ENCODE measurements at regions not wholly inside any gene's neighbourhood (a gene's known extent, or its start where the extent isn't known, plus 50 kb on each side); places are given as distances from the start of the nearest gene placed in this dataset.

GRCh38 chr3:86645756-86646155 lies 345.2 kb downstream of the VGLL3 start:
- Mint-ChIP-seq H3K27ac (no peak overlapping the region), H3K9me3 (ENCODE audit: low read depth) (peaks cover 8% of the 10 kb centered on the region), H3K27me3 (no peaks in the 10 kb centered on the region), H3K36me3 (no peaks in the 10 kb centered on the region), H3K4me1 (no peaks in the 10 kb centered on the region), H3K4me3 (no peak overlapping the region)
- ATAC-seq (no peak), DNase-seq (no peak)
- CTCF ChIA-PET: no interaction called here

- H3K36me3 Mint-ChIP-seq: no peaks in the 10 kb centered on the region
- DNase-seq (no peak), ATAC-seq (no peak)
- H3K4me3 Mint-ChIP-seq: no peak overlapping the region
- H3K27me3 Mint-ChIP-seq: no peaks in the 10 kb centered on the region
- CTCF ChIA-PET: no interaction called here
- H3K9me3 Mint-ChIP-seq (ENCODE audit: low read depth): peaks cover 7% of the 10 kb centered on the region
- no peak overlapping the region for H3K27ac Mint-ChIP-seq
- H3K4me1 Mint-ChIP-seq: no peaks in the 10 kb centered on the region
These were observed 356.6 kb downstream of the VGLL3 start for GRCh38 chr3:86634361-86634760.

- no peak overlapping the region for H3K27ac Mint-ChIP-seq
- H3K36me3 Mint-ChIP-seq: no peaks in the 10 kb centered on the region
- DNase-seq (no peak), ATAC-seq (no peak)
- H3K4me3 Mint-ChIP-seq: no peak overlapping the region
- H3K9me3 Mint-ChIP-seq (ENCODE audit: low read depth): peaks cover 3% of the 10 kb centered on the region
- CTCF ChIA-PET: no interaction called here
- no peaks in the 10 kb centered on the region for H3K4me1 Mint-ChIP-seq
- H3K27me3 Mint-ChIP-seq: no peaks in the 10 kb centered on the region
These were observed 361.4 kb downstream of the VGLL3 start for GRCh38 chr3:86629511-86629910.

- no peak for ATAC-seq
- no peak for DNase-seq
- Mint-ChIP-seq H3K4me1 (no peaks in the 10 kb centered on the region), H3K4me3 (no peak overlapping the region), H3K9me3 (ENCODE audit: low read depth) (peaks cover 3% of the 10 kb centered on the region), H3K27ac (no peak overlapping the region), H3K27me3 (no peaks in the 10 kb centered on the region), H3K36me3 (no peaks in the 10 kb centered on the region)
- CTCF ChIA-PET: no interaction called here
These were observed 366.8 kb downstream of the VGLL3 start for GRCh38 chr3:86624192-86624591.

- no peak for DNase-seq
- Mint-ChIP-seq H3K27ac (no peak overlapping the region), H3K27me3 (no peaks in the 10 kb centered on the region), H3K4me1 (no peaks in the 10 kb centered on the region), H3K36me3 (no peaks in the 10 kb centered on the region), H3K4me3 (no peak overlapping the region), H3K9me3 (ENCODE audit: low read depth) (peaks cover 12% of the 10 kb centered on the region)
- CTCF ChIA-PET: no interaction called here
- no peak for ATAC-seq
These were observed 372.2 kb downstream of the VGLL3 start for GRCh38 chr3:86618706-86619105.

GRCh38 chr3:86605166-86605565 lies 385.8 kb downstream of the VGLL3 start:
- no peak for ATAC-seq

GRCh38 chr3:86595696-86596095 lies 395.3 kb downstream of the VGLL3 start:
- Mint-ChIP-seq H3K4me1 (no peaks in the 10 kb centered on the region), H3K4me3 (no peak overlapping the region), H3K9me3 (ENCODE audit: low read depth) (peaks cover 5% of the 10 kb centered on the region), H3K27me3 (no peaks in the 10 kb centered on the region), H3K36me3 (no peaks in the 10 kb centered on the region), H3K27ac (no peak overlapping the region)
- CTCF ChIA-PET: no interaction called here
- DNase-seq: no peak
- ATAC-seq: no peak

More at GRCh38 chr3:86605166-86605565, 385.8 kb downstream of the VGLL3 start:
- Mint-ChIP-seq H3K27me3 (no peaks in the 10 kb centered on the region), H3K4me3 (no peak overlapping the region), H3K4me1 (no peaks in the 10 kb centered on the region), H3K9me3 (ENCODE audit: low read depth) (peaks cover 17% of the 10 kb centered on the region), H3K27ac (no peak overlapping the region), H3K36me3 (no peaks in the 10 kb centered on the region)
- no peak for DNase-seq
- CTCF ChIA-PET: no interaction called here

GRCh38 chr3:86594838-86595237 lies 396.1 kb downstream of the VGLL3 start:
- no peak for ATAC-seq
- Mint-ChIP-seq H3K36me3 (no peaks in the 10 kb centered on the region), H3K4me3 (no peak overlapping the region), H3K9me3 (ENCODE audit: low read depth) (peaks cover 6% of the 10 kb centered on the region), H3K27ac (no peak overlapping the region), H3K27me3 (no peaks in the 10 kb centered on the region), H3K4me1 (no peaks in the 10 kb centered on the region)
- CTCF ChIA-PET: no interaction called here
- no peak for DNase-seq

GRCh38 chr3:86578071-86578470 lies 412.9 kb downstream of the VGLL3 start:
- no peaks in the 10 kb centered on the region for H3K27me3 Mint-ChIP-seq
- DNase-seq (no peak), ATAC-seq (no peak)
- H3K4me3 Mint-ChIP-seq: no peak overlapping the region
- no peak overlapping the region for H3K27ac Mint-ChIP-seq
- CTCF ChIA-PET: no interaction called here
- peaks cover 5% of the 10 kb centered on the region for H3K9me3 Mint-ChIP-seq (ENCODE audit: low read depth)
- no peaks in the 10 kb centered on the region for H3K36me3 Mint-ChIP-seq
- H3K4me1 Mint-ChIP-seq: no peaks in the 10 kb centered on the region

- H3K4me3 Mint-ChIP-seq: no peak overlapping the region
- H3K27ac Mint-ChIP-seq: no peak overlapping the region
- H3K27me3 Mint-ChIP-seq: no peaks in the 10 kb centered on the region
- no peaks in the 10 kb centered on the region for H3K36me3 Mint-ChIP-seq
- CTCF ChIA-PET: interaction anchor here (0.7 kb wide), 1 partner anchor 16 kb away, joined by 3 read pairs; no protein-coding TSS in a partner anchor
- no peak for DNase-seq
- no peaks in the 10 kb centered on the region for H3K9me3 Mint-ChIP-seq (ENCODE audit: low read depth)
- no peak for ATAC-seq
- no peaks in the 10 kb centered on the region for H3K4me1 Mint-ChIP-seq
These were observed 427.5 kb downstream of the VGLL3 start for GRCh38 chr3:86563400-86563970.

GRCh38 chr3:86562090-86562489 lies 428.9 kb downstream of the VGLL3 start:
- Mint-ChIP-seq H3K36me3 (no peaks in the 10 kb centered on the region), H3K27ac (no peak overlapping the region), H3K4me1 (no peaks in the 10 kb centered on the region), H3K9me3 (ENCODE audit: low read depth) (no peaks in the 10 kb centered on the region), H3K4me3 (no peak overlapping the region), H3K27me3 (no peaks in the 10 kb centered on the region)
- ATAC-seq (no peak), DNase-seq (no peak)
- CTCF ChIA-PET: no interaction called here

- no peak for DNase-seq
- CTCF ChIA-PET: no interaction called here
- H3K36me3 Mint-ChIP-seq: no peaks in the 10 kb centered on the region
These were observed 429.7 kb downstream of the VGLL3 start for GRCh38 chr3:86561215-86561614.

GRCh38 chr3:86554383-86554782 lies 436.6 kb downstream of the VGLL3 start:
- no peaks in the 10 kb centered on the region for H3K9me3 Mint-ChIP-seq (ENCODE audit: low read depth)
- ATAC-seq: no peak

More at GRCh38 chr3:86561215-86561614, 429.7 kb downstream of the VGLL3 start:
- Mint-ChIP-seq H3K4me1 (no peaks in the 10 kb centered on the region), H3K4me3 (no peak overlapping the region), H3K9me3 (ENCODE audit: low read depth) (no peaks in the 10 kb centered on the region), H3K27me3 (no peaks in the 10 kb centered on the region), H3K27ac (no peak overlapping the region)
- no peak for ATAC-seq

GRCh38 chr3:86547692-86548091 lies 443.3 kb downstream of the VGLL3 start:
- ATAC-seq (no peak), DNase-seq (no peak)
- Mint-ChIP-seq H3K27me3 (no peaks in the 10 kb centered on the region), H3K27ac (no peak overlapping the region), H3K4me3 (no peak overlapping the region), H3K4me1 (no peaks in the 10 kb centered on the region), H3K36me3 (no peaks in the 10 kb centered on the region), H3K9me3 (ENCODE audit: low read depth) (peaks cover 2% of the 10 kb centered on the region)
- CTCF ChIA-PET: interaction anchor here (1.2 kb wide), 1 partner anchor 15 kb away, joined by 3 read pairs; no protein-coding TSS in a partner anchor

More at GRCh38 chr3:86554383-86554782, 436.6 kb downstream of the VGLL3 start:
- CTCF ChIA-PET: no interaction called here
- Mint-ChIP-seq H3K36me3 (no peaks in the 10 kb centered on the region), H3K27ac (no peak overlapping the region), H3K4me3 (no peak overlapping the region), H3K27me3 (no peaks in the 10 kb centered on the region), H3K4me1 (no peaks in the 10 kb centered on the region)
- no peak for DNase-seq

- Mint-ChIP-seq H3K9me3 (ENCODE audit: low read depth) (peaks cover 7% of the 10 kb centered on the region), H3K4me1 (no peaks in the 10 kb centered on the region), H3K36me3 (no peaks in the 10 kb centered on the region), H3K27me3 (no peaks in the 10 kb centered on the region), H3K4me3 (no peak overlapping the region), H3K27ac (no peak overlapping the region)
- DNase-seq: no peak
- ATAC-seq: no peak
- CTCF ChIA-PET: no interaction called here
These were observed 453.8 kb downstream of the VGLL3 start for GRCh38 chr3:86537171-86537570.

Measured in activated CD8-positive, alpha-beta memory T cell treated with anti-CD3 and anti-CD28 coated beads, Interleukin-2, amount 10 ng/mL, durations not matched to agents 7 days and 5 days (primary cell).